AG04450 (cell line): ENCODE measurements at regions not wholly inside any gene's neighbourhood (a gene's known extent, or its start where the extent isn't known, plus 50 kb on each side); places are given as distances from the start of the nearest gene placed in this dataset.

Experiments used
- CTCF ChIA-PET: fragments of 300-600, 350-600 bp; formaldehyde crosslinking; extraction: SDS; loops from one replicate; lab custom pipeline; 2022; ENCODE audit warnings: antibody characterized with exemption, inconsistent platforms; lab: Charles Lee
- POLR2A ChIA-PET: fragments of 350-600 bp; formaldehyde crosslinking; extraction: SDS; loops from one replicate; lab custom pipeline; 2021; ENCODE audit warnings: antibody characterized with exemption, inconsistent platforms; lab: Yijun Ruan, JAX
- DNase-seq: peaks from one replicate; pipeline ENCODE4 v3.0.0-alpha.2; 2011; ENCODE audit warnings: low read depth, low spot score
- H3K27ac ChIP-seq: one replicate; pipeline ENCODE4 v1.5.1; 2012; ENCODE audit warnings: low read depth, low read length, control low read depth
- H3K27me3 ChIP-seq: one replicate; pipeline ENCODE4 v1.6.0; 2012; ENCODE audit warnings: low read length; ENCODE audit not compliant: control insufficient read depth, insufficient read depth
- H3K4me3 ChIP-seq: 2 replicates; pipeline ENCODE4 v1.5.1; 2011; ENCODE audit warnings: mild to moderate bottlenecking, low read depth, low read length, control low read depth
- H3K9me3 ChIP-seq: 2 replicates; pipeline ENCODE4 v1.5.1; 2012; ENCODE audit warnings: low read length; ENCODE audit not compliant: control insufficient read depth, insufficient read depth
- TF ChIP-seq, protein P1 (sequence below): IDR thresholded peaks from 2 replicates; pipeline ENCODE4 v1.5.1; 2011; ENCODE audit warnings: low read depth, low read length, control low read depth, inconsistent platforms

- TF ChIP-seq, protein P1, sequence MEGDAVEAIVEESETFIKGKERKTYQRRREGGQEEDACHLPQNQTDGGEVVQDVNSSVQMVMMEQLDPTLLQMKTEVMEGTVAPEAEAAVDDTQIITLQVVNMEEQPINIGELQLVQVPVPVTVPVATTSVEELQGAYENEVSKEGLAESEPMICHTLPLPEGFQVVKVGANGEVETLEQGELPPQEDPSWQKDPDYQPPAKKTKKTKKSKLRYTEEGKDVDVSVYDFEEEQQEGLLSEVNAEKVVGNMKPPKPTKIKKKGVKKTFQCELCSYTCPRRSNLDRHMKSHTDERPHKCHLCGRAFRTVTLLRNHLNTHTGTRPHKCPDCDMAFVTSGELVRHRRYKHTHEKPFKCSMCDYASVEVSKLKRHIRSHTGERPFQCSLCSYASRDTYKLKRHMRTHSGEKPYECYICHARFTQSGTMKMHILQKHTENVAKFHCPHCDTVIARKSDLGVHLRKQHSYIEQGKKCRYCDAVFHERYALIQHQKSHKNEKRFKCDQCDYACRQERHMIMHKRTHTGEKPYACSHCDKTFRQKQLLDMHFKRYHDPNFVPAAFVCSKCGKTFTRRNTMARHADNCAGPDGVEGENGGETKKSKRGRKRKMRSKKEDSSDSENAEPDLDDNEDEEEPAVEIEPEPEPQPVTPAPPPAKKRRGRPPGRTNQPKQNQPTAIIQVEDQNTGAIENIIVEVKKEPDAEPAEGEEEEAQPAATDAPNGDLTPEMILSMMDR, result no peak
- POLR2A ChIA-PET, result interaction anchor here (1.2 kb wide), 1 partner anchor 20 kb away, joined by 3 read pairs; no protein-coding TSS in a partner anchor
- peak; percentile 39 for DNase-seq
- Histone ChIP-seq H3K4me3 (no peak overlapping the region), H3K9me3 (no peaks in the 10 kb centered on the region), H3K27ac (no peak overlapping the region), H3K27me3 (no peaks in the 10 kb centered on the region)
- CTCF ChIA-PET, result interaction anchor here (0.5 to 0.8 kb wide), 2 partner anchors 13 to 380 kb away, joined by 4 read pairs; no protein-coding TSS in a partner anchor
These were observed 341.1 kb downstream of the TGFB2 start for GRCh38 chr1:218686258-218686657.

GRCh38 chr1:218686761-218687160 is 341.6 kb downstream of the TGFB2 start:
- no peak overlapping the region for H3K27ac ChIP-seq
- ChIA-PET CTCF (interaction anchor here (0.5 to 0.8 kb wide), 2 partner anchors 13 to 380 kb away, joined by 4 read pairs; no protein-coding TSS in a partner anchor), POLR2A (interaction anchor here (1.2 kb wide), 1 partner anchor 19 kb away, joined by 3 read pairs; no protein-coding TSS in a partner anchor)
- TF ChIP-seq, protein P1, result no peak
- no peak overlapping the region for H3K4me3 ChIP-seq
- no peaks in the 10 kb centered on the region for H3K27me3 ChIP-seq
- H3K9me3 ChIP-seq, result no peaks in the 10 kb centered on the region
- DNase-seq, result no peak

DNA sequence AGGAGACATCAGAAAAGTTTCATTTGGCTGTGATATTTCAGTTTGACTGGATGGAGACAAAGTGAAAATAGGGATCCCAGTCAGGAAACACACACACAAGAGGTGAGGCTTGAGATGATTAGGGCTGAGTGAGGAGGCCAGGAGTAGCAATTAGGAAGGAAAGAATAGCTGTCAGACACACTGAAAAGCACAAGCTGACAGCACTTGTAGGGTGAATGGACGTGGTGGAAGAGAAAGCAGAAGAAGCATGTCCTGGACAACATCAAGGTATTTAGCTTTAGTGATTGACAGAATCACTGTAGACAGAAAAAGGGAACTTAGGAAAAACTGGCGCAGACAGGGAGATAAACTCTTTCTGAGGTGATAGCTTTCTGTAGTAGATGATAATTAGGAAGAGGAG is 347.7 kb downstream of the TGFB2 start:
- POLR2A ChIA-PET, result no interaction called here
- TF ChIP-seq, protein P1, result no peak
- Histone ChIP-seq H3K9me3 (no peaks in the 10 kb centered on the region; the same call in 1 of the 2 replicates), H3K27ac (no peak overlapping the region), H3K27me3 (no peaks in the 10 kb centered on the region), H3K4me3 (no peak overlapping the region)
- CTCF ChIA-PET, result no interaction called here
- DNase-seq, result no peak

GRCh38 chr1:218693599-218693998 is 348.5 kb downstream of the TGFB2 start:
- Histone ChIP-seq H3K27me3 (no peaks in the 10 kb centered on the region), H3K4me3 (no peak overlapping the region), H3K9me3 (no peaks in the 10 kb centered on the region; the same call in 1 of the 2 replicates), H3K27ac (no peak overlapping the region)
- DNase-seq, result no peak
- CTCF ChIA-PET, result no interaction called here
- TF ChIP-seq, protein P1, result no peak
- POLR2A ChIA-PET, result no interaction called here

GRCh38 chr1:218694085-218694484 is 348.9 kb downstream of the TGFB2 start:
- POLR2A ChIA-PET, result interaction anchor here (0.7 kb wide), 1 partner anchor 476 kb away, joined by 3 read pairs; no protein-coding TSS in a partner anchor
- CTCF ChIA-PET, result no interaction called here

More at GRCh38 chr1:218694085-218694484, 348.9 kb downstream of the TGFB2 start:
- no peak for DNase-seq
- no peaks in the 10 kb centered on the region for H3K27me3 ChIP-seq
- no peak overlapping the region for H3K27ac ChIP-seq
- TF ChIP-seq, protein P1, result no peak
- H3K4me3 ChIP-seq, result no peak overlapping the region
- no peaks in the 10 kb centered on the region; the same call in 1 of the 2 replicates for H3K9me3 ChIP-seq
